ENCODE measurements at regions not wholly inside any gene's neighbourhood (a gene's known extent, or its start where the extent isn't known, plus 50 kb on each side); places are given as distances from the start of the nearest gene placed in this dataset.
"Not testable (repeated sequence)": the region's sequence is repeated elsewhere in the genome, so short reads cannot be mapped to it uniquely, and the experiment has no call there.

DNA sequence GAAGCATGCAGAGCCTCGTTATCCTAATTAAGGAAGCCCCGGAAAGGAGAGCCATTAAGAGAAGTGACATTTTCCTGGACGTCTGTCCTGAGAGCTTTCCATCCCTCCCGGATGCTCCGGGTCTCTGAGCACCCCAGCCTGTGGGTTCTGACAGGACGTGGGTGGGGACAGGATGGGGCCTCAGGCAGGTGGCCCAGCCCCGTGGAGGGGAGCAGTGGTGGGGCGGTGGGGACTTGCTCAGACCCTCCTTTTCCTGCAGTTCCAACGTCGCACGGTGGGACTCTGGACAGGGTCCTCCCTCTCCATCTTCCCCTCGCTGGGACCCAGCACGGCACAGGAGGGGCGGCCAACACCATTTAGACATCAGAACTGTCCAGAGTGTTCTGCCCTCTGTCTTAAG is 262.9 kb downstream of the ADGRD1 start:
- TF ChIP-seq, protein P1, sequence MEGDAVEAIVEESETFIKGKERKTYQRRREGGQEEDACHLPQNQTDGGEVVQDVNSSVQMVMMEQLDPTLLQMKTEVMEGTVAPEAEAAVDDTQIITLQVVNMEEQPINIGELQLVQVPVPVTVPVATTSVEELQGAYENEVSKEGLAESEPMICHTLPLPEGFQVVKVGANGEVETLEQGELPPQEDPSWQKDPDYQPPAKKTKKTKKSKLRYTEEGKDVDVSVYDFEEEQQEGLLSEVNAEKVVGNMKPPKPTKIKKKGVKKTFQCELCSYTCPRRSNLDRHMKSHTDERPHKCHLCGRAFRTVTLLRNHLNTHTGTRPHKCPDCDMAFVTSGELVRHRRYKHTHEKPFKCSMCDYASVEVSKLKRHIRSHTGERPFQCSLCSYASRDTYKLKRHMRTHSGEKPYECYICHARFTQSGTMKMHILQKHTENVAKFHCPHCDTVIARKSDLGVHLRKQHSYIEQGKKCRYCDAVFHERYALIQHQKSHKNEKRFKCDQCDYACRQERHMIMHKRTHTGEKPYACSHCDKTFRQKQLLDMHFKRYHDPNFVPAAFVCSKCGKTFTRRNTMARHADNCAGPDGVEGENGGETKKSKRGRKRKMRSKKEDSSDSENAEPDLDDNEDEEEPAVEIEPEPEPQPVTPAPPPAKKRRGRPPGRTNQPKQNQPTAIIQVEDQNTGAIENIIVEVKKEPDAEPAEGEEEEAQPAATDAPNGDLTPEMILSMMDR (IDR thresholded peaks at IDR 0.05): not testable (repeated sequence)
- TF ChIP-seq EZH2phosphoT487, EZH2 (IDR thresholded peaks at IDR 0.05): not testable (repeated sequence)
